HEK293T (cell line): ENCODE measurements at regions not wholly inside any gene's neighbourhood (a gene's known extent, or its start where the extent isn't known, plus 50 kb on each side); places are given as distances from the start of the nearest gene placed in this dataset.

Experiments
- ARNT ChIP-seq: fragments of 450-650 bp; IDR thresholded peaks from 2 replicates; pipeline ENCODE4 v1.6.1; 2017; ENCODE audit warnings: mild to moderate bottlenecking
- LEF1 ChIP-seq: fragments of 450-650 bp; IDR thresholded peaks from 2 replicates; pipeline ENCODE4 v1.6.1; 2017; ENCODE audit warnings: mild to moderate bottlenecking, borderline replicate concordance
- SP1 ChIP-seq: fragments of 450-650 bp; IDR thresholded peaks from 2 replicates; pipeline ENCODE4 v1.6.1; 2017
- ZNF384 ChIP-seq: fragments of 450-650 bp; IDR thresholded peaks from 2 replicates; pipeline ENCODE4 v1.6.1; 2016

- no peak for TF ChIP-seq ARNT
- no peak for TF ChIP-seq LEF1
- TF ChIP-seq SP1 = no peak
- no peak for TF ChIP-seq ZNF384
These were observed 1094.8 kb downstream of the SUCLG1 start for GRCh38 chr2:83364264-83364663.
